Neural progenitor cell (in vitro differentiated cells): ENCODE measurements at regions not wholly inside any gene's neighbourhood (a gene's known extent, or its start where the extent isn't known, plus 50 kb on each side); places are given as distances from the start of the nearest gene placed in this dataset.

ENCODE experiments used
- DNase-seq: peaks from one replicate; pipeline ENCODE4 v3.0.0-alpha.2; 2016; ENCODE audit warnings: low spot score
- H2AFZ ChIP-seq: fragments of 200-600 bp; sonication (generic); replicated peaks from 2 replicates; pipeline ENCODE4 v1.6.1; 2016; ENCODE audit warnings: antibody characterized with exemption
- H3F3A ChIP-seq: fragments of 200-600 bp; sonication (generic); 2 replicates; pipeline ENCODE4 v1.6.1; 2016; ENCODE audit warnings: antibody characterized with exemption, low read depth
- H3K27ac ChIP-seq: fragments of 200-600 bp; sonication (generic); 2 replicates; pipeline ENCODE4 v1.5.1; 2016; ENCODE audit warnings: mild to moderate bottlenecking
- H3K27me3 ChIP-seq: fragments of 200-600 bp; sonication (generic); 2 replicates; pipeline ENCODE4 v1.6.1; 2016; ENCODE audit warnings: mild to moderate bottlenecking, moderate library complexity
- H3K36me3 ChIP-seq: fragments of 200-600 bp; sonication (generic); 2 replicates; pipeline ENCODE4 v1.5.1; 2016
- H3K4me1 ChIP-seq: fragments of 200-600 bp; sonication (generic); 2 replicates; pipeline ENCODE4 v1.6.1; 2016; ENCODE audit warnings: mixed run types
- H3K4me2 ChIP-seq: fragments of 200-600 bp; sonication (generic); 2 replicates; pipeline ENCODE4 v1.6.1; 2016
- H3K4me3 ChIP-seq: fragments of 200-600 bp; sonication (generic); 2 replicates; pipeline ENCODE4 v1.5.1; 2016
- H3K79me2 ChIP-seq: fragments of 200-600 bp; sonication (generic); 2 replicates; pipeline ENCODE4 v1.6.1; 2016; ENCODE audit warnings: low read depth
- H3K9ac ChIP-seq: fragments of 200-600 bp; sonication (generic); 2 replicates; pipeline ENCODE4 v1.6.1; 2016
- H3K9me3 ChIP-seq: fragments of 200-600 bp; sonication (generic); 2 replicates; pipeline ENCODE4 v1.5.1; 2016; ENCODE audit warnings: low read depth
- H4K20me1 ChIP-seq: fragments of 200-600 bp; sonication (generic); 2 replicates; pipeline ENCODE4 v1.6.1; 2016; ENCODE audit warnings: low read depth
- H3K27ac Mint-ChIP-seq: 3 replicates; pipeline ENCODE4 v1.8.0; 2021; ENCODE audit warnings: mixed read lengths
- H3K27me3 Mint-ChIP-seq: 2 replicates; pipeline ENCODE4 v1.8.0; 2022; ENCODE audit warnings: low read depth, mild to moderate bottlenecking, inconsistent platforms, moderate library complexity, mixed read lengths; ENCODE audit not compliant: insufficient read depth
- H3K36me3 Mint-ChIP-seq: 3 replicates; pipeline ENCODE4 v1.8.0; 2021; ENCODE audit warnings: mixed read lengths
- H3K4me1 Mint-ChIP-seq: 3 replicates; pipeline ENCODE4 v1.8.0; 2021; ENCODE audit warnings: mixed read lengths
- H3K4me3 Mint-ChIP-seq: 3 replicates; pipeline ENCODE4 v1.8.0; 2021; ENCODE audit warnings: mild to moderate bottlenecking, moderate library complexity, mixed read lengths
- H3K9me3 Mint-ChIP-seq: 3 replicates; pipeline ENCODE4 v1.8.0; 2020; ENCODE audit warnings: mixed read lengths
- EZH2 ChIP-seq: fragments of 200-600 bp; sonication (generic); IDR thresholded peaks from 2 replicates; pipeline ENCODE4 v1.6.1; 2017; ENCODE audit warnings: antibody characterized with exemption, mild to moderate bottlenecking, moderate library complexity
- EZH2phosphoT487 ChIP-seq: fragments of 200-600 bp; sonication (generic); IDR thresholded peaks from 2 replicates; pipeline ENCODE4 v1.6.1; 2017; ENCODE audit warnings: antibody characterized with exemption
- TF ChIP-seq, protein P1 (sequence below): fragments of 200-600 bp; sonication (generic); IDR thresholded peaks from 2 replicates; pipeline ENCODE4 v1.5.1; 2017; ENCODE audit warnings: antibody characterized with exemption, mild to moderate bottlenecking

GRCh38 chr2:65766768-65767267, 334.4 kb upstream of the SPRED2 start:
- Histone ChIP-seq H2AFZ (no peak overlapping the region), H3K36me3 (no peaks in the 10 kb centered on the region), H3K9ac (no peak overlapping the region), H3K27ac (no peak overlapping the region), H3F3A (no peaks in the 10 kb centered on the region), H3K27me3 (no peaks in the 10 kb centered on the region), H3K4me3 (no peak overlapping the region), H3K79me2 (no peaks in the 10 kb centered on the region), H3K9me3 (no peaks in the 10 kb centered on the region), H4K20me1 (no peaks in the 10 kb centered on the region), H3K4me1 (no peaks in the 10 kb centered on the region), H3K4me2 (no peak overlapping the region)
- Mint-ChIP-seq H3K27ac (no peak overlapping the region), H3K4me3 (no peak overlapping the region), H3K27me3 (peaks cover 4% of the 10 kb centered on the region), H3K4me1 (peaks cover 4% of the 10 kb centered on the region), H3K36me3 (no peaks in the 10 kb centered on the region), H3K9me3 (no peaks in the 10 kb centered on the region)
- DNase-seq: no peak
- no peak for TF ChIP-seq EZH2phosphoT487
- no peak for TF ChIP-seq EZH2
- TF ChIP-seq, protein P1, sequence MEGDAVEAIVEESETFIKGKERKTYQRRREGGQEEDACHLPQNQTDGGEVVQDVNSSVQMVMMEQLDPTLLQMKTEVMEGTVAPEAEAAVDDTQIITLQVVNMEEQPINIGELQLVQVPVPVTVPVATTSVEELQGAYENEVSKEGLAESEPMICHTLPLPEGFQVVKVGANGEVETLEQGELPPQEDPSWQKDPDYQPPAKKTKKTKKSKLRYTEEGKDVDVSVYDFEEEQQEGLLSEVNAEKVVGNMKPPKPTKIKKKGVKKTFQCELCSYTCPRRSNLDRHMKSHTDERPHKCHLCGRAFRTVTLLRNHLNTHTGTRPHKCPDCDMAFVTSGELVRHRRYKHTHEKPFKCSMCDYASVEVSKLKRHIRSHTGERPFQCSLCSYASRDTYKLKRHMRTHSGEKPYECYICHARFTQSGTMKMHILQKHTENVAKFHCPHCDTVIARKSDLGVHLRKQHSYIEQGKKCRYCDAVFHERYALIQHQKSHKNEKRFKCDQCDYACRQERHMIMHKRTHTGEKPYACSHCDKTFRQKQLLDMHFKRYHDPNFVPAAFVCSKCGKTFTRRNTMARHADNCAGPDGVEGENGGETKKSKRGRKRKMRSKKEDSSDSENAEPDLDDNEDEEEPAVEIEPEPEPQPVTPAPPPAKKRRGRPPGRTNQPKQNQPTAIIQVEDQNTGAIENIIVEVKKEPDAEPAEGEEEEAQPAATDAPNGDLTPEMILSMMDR: no peak

GRCh38 chr2:65765376-65765775, 333.0 kb upstream of the SPRED2 start:
- H3K79me2 ChIP-seq: no peaks in the 10 kb centered on the region
- no peak overlapping the region for H2AFZ ChIP-seq
- peaks cover 5% of the 10 kb centered on the region for H3F3A ChIP-seq
- H3K4me1 ChIP-seq: peaks cover 4% of the 10 kb centered on the region
- no peak overlapping the region for H3K9ac ChIP-seq
- H3K9me3 ChIP-seq: no peaks in the 10 kb centered on the region
- Mint-ChIP-seq H3K9me3 (no peaks in the 10 kb centered on the region), H3K4me1 (no peaks in the 10 kb centered on the region), H3K27ac (no peak overlapping the region), H3K36me3 (no peaks in the 10 kb centered on the region), H3K4me3 (no peak overlapping the region), H3K27me3 (peaks cover 7% of the 10 kb centered on the region)
- H3K27ac ChIP-seq: no peak overlapping the region
- no peak overlapping the region for H3K4me2 ChIP-seq
- H4K20me1 ChIP-seq: no peaks in the 10 kb centered on the region
- H3K36me3 ChIP-seq: no peaks in the 10 kb centered on the region
- TF ChIP-seq, protein P1: no peak
- TF ChIP-seq EZH2: no peak
- no peak for TF ChIP-seq EZH2phosphoT487
- DNase-seq: no peak
- H3K27me3 ChIP-seq: no peaks in the 10 kb centered on the region
- H3K4me3 ChIP-seq: no peak overlapping the region

DNA sequence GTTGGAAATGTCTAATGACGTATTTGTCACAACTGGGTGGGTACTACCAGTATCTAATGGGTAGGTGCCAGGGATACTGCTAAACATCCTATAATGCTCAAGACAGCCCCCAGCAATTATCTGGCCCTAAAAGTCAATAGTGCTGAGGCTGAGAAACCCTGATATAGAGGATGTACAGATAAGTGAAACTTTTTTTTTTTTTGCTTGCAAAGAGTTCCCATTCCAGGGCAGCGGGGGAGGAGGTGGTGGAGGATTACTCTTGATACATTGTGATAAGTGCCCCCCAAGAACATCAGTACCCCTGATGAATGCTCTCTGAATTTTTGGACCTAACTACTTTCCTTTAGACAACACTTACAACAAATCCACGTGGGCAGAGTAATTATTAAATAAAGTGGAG, 329.7 kb upstream of the SPRED2 start:
- H3K27ac ChIP-seq: no peak overlapping the region
- TF ChIP-seq EZH2 (no peak), EZH2phosphoT487 (no peak)
- TF ChIP-seq, protein P1: no peak
- no peak overlapping the region for H2AFZ ChIP-seq
- peaks cover 7% of the 10 kb centered on the region for H3F3A ChIP-seq
- no peak overlapping the region for H3K27ac Mint-ChIP-seq
- no peaks in the 10 kb centered on the region for H3K36me3 Mint-ChIP-seq
- no peaks in the 10 kb centered on the region for H3K27me3 ChIP-seq
- H3K79me2 ChIP-seq: no peaks in the 10 kb centered on the region
- no peaks in the 10 kb centered on the region for H3K36me3 ChIP-seq
- peaks cover 2% of the 10 kb centered on the region for H3K9me3 Mint-ChIP-seq
- no peaks in the 10 kb centered on the region for H4K20me1 ChIP-seq
- no peak overlapping the region for H3K4me2 ChIP-seq
- no peaks in the 10 kb centered on the region for H3K9me3 ChIP-seq
- H3K4me1 ChIP-seq: peaks cover 9% of the 10 kb centered on the region
- H3K4me3 ChIP-seq: no peak overlapping the region
- DNase-seq: no peak
- H3K4me1 Mint-ChIP-seq: no peaks in the 10 kb centered on the region
- no peak overlapping the region for H3K4me3 Mint-ChIP-seq
- no peak overlapping the region for H3K9ac ChIP-seq
- peaks cover 4% of the 10 kb centered on the region for H3K27me3 Mint-ChIP-seq
